Kidney epithelial cell (primary cell): ENCODE measurements at regions not wholly inside any gene's neighbourhood (a gene's known extent, or its start where the extent isn't known, plus 50 kb on each side); places are given as distances from the start of the nearest gene placed in this dataset.
A peak's percentile ranks its signal among the peaks of the same experiment; 100 is the strongest.

ENCODE experiments used
- DNase-seq: peaks from one replicate; pipeline ENCODE4 v3.0.0-alpha.2; 2010; ENCODE audit warnings: low read depth
- H3K27me3 ChIP-seq: 2 replicates; pipeline ENCODE4 v1.6.0; 2011; ENCODE audit warnings: low read length; ENCODE audit not compliant: control insufficient read depth, insufficient read depth
- H3K36me3 ChIP-seq: 2 replicates; pipeline ENCODE4 v1.5.1; 2011; ENCODE audit warnings: low read length; ENCODE audit not compliant: control insufficient read depth, insufficient read depth
- H3K4me3 ChIP-seq: 2 replicates; pipeline ENCODE4 v1.5.1; 2011; ENCODE audit warnings: low read depth, mild to moderate bottlenecking, control low read depth, low read length
- CTCF ChIP-seq: IDR thresholded peaks from 2 replicates; pipeline ENCODE4 v1.5.1; 2011; ENCODE audit warnings: mild to moderate bottlenecking, moderate library complexity, low read length, control low read depth, inconsistent platforms; ENCODE audit not compliant: insufficient read depth, poor library complexity, severe bottlenecking

- peak; percentile 77 for DNase-seq
- Histone ChIP-seq H3K4me3 (peak overlapping the region; percentile 34), H3K36me3 (no peaks in the 10 kb centered on the region), H3K27me3 (no peaks in the 10 kb centered on the region)
- peak; percentile 67 for TF ChIP-seq CTCF
Measured at GRCh38 chr6:4281341-4282293, 146.2 kb upstream of the ECI2 start.

- TF ChIP-seq CTCF, result no peak
- no peaks in the 10 kb centered on the region for H3K36me3 ChIP-seq
- no peaks in the 10 kb centered on the region for H3K27me3 ChIP-seq
- peak; percentile 86 for DNase-seq
- H3K4me3 ChIP-seq, result no peak overlapping the region
Measured at GRCh38 chr6:4280707-4281106, 145.3 kb upstream of the ECI2 start.

- H3K36me3 ChIP-seq, result no peaks in the 10 kb centered on the region
- no peak overlapping the region for H3K4me3 ChIP-seq
- no peak for DNase-seq
- H3K27me3 ChIP-seq, result no peaks in the 10 kb centered on the region
- no peak for TF ChIP-seq CTCF
Measured at GRCh38 chr6:4280031-4280430, 144.7 kb upstream of the ECI2 start.

- no peak for TF ChIP-seq CTCF
- Histone ChIP-seq H3K4me3 (no peak overlapping the region), H3K36me3 (no peaks in the 10 kb centered on the region), H3K27me3 (no peaks in the 10 kb centered on the region)
- DNase-seq, result no peak
Measured at GRCh38 chr6:4274382-4275082, 139.2 kb upstream of the ECI2 start.

GRCh38 chr6:4272996-4273395 lies 137.6 kb upstream of the ECI2 start:
- no peak for DNase-seq
- no peaks in the 10 kb centered on the region for H3K27me3 ChIP-seq
- H3K36me3 ChIP-seq, result no peaks in the 10 kb centered on the region
- no peak for TF ChIP-seq CTCF
- no peak overlapping the region for H3K4me3 ChIP-seq
